GM12874 (cell line): ENCODE measurements at regions not wholly inside any gene's neighbourhood (a gene's known extent, or its start where the extent isn't known, plus 50 kb on each side); places are given as distances from the start of the nearest gene placed in this dataset.

Experiments
- TF ChIP-seq, protein P1 (sequence below): IDR thresholded peaks from 2 replicates; pipeline ENCODE4 v1.5.1; 2011; ENCODE audit warnings: low read depth, mild to moderate bottlenecking, control low read depth, low read length, moderate library complexity; ENCODE audit not compliant: insufficient read depth

DNA sequence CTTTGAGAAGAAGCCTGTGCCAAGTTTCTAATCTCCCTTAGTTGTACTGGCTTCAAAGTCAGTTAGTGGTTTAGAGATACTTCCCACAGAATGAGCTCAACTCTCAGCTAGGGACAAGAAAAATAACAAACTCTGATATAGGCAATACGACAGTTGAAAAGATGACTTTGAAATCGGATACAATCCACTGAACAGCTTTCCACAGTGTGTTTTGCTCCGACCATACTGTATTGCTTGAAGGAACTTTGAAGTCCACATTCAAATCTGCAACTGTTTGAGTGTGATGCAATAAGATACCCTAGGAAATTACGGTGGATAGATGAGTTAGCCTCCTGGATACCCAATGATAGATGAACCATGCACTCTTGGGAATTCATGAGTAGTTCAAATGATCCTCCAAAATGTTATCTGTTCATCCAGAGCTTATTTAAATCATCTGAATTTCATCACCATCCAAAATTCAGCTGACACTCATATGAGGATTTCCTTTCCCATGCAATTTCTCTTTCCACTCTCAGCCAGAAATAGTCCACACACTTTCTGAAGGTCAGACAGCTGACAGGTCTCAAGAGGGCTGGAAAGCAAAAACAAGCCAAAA is 443.8 kb downstream of the HAO1 start:
- TF ChIP-seq, protein P1, sequence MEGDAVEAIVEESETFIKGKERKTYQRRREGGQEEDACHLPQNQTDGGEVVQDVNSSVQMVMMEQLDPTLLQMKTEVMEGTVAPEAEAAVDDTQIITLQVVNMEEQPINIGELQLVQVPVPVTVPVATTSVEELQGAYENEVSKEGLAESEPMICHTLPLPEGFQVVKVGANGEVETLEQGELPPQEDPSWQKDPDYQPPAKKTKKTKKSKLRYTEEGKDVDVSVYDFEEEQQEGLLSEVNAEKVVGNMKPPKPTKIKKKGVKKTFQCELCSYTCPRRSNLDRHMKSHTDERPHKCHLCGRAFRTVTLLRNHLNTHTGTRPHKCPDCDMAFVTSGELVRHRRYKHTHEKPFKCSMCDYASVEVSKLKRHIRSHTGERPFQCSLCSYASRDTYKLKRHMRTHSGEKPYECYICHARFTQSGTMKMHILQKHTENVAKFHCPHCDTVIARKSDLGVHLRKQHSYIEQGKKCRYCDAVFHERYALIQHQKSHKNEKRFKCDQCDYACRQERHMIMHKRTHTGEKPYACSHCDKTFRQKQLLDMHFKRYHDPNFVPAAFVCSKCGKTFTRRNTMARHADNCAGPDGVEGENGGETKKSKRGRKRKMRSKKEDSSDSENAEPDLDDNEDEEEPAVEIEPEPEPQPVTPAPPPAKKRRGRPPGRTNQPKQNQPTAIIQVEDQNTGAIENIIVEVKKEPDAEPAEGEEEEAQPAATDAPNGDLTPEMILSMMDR, result no peak

GRCh38 chr20:7497985-7498384 is 442.3 kb downstream of the HAO1 start:
- TF ChIP-seq, protein P1, result no peak

DNA sequence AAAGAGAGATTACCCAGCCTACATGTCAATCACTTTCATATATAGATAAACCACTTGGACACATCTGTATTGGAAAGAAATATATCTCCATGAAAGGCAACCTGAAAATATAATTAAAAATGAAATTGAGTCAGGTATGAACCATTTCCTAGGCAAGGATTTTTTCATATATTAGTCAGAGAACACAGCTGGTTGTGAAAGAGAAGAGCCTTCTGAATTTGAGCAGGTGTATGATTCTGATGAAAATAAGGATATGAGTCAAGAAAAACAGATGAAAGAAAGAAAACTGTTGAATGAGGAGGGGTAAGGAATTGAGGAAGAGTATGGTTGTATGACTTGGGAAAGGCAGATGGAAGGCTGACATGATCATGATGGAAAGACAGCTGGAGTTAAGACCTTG is 441.1 kb downstream of the HAO1 start:
- TF ChIP-seq, protein P1, result no peak

- TF ChIP-seq, protein P1, result no peak
Measured at GRCh38 chr20:7500231-7500663, 440.0 kb downstream of the HAO1 start.

- TF ChIP-seq, protein P1, result no peak
Measured at GRCh38 chr20:7503501-7503900, 436.8 kb downstream of the HAO1 start.

GRCh38 chr20:7505152-7505834 is 435.0 kb downstream of the HAO1 start:
- TF ChIP-seq, protein P1, result no peak

DNA sequence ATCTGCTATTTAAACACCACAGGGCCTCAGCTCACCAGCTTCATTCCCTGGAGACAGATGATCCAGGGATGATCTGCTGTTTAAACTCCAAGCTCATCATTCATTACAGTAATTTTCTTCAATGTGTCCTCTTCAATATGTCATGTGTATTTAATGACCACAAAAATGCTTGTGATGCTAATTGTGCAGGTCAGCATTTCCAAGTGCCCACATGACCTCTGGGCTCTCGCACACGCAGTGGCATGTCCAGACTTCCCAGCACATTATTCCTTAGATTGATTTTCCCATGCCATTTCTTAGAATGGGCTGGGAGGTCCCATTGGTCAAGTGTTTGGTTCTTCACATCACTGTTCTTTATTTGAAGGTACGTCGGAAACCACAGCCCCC is 434.4 kb downstream of the HAO1 start:
- TF ChIP-seq, protein P1, result no peak
